Central memory CD4-positive, alpha-beta T cell (primary cell): ENCODE measurements at regions not wholly inside any gene's neighbourhood (a gene's known extent, or its start where the extent isn't known, plus 50 kb on each side); places are given as distances from the start of the nearest gene placed in this dataset.
"Not testable (repeated sequence)": the region's sequence is repeated elsewhere in the genome, so short reads cannot be mapped to it uniquely, and the experiment has no call there.

ENCODE experiments used
- DNase-seq: peaks from one replicate; pipeline ENCODE4 v3.0.0; 2022

DNA sequence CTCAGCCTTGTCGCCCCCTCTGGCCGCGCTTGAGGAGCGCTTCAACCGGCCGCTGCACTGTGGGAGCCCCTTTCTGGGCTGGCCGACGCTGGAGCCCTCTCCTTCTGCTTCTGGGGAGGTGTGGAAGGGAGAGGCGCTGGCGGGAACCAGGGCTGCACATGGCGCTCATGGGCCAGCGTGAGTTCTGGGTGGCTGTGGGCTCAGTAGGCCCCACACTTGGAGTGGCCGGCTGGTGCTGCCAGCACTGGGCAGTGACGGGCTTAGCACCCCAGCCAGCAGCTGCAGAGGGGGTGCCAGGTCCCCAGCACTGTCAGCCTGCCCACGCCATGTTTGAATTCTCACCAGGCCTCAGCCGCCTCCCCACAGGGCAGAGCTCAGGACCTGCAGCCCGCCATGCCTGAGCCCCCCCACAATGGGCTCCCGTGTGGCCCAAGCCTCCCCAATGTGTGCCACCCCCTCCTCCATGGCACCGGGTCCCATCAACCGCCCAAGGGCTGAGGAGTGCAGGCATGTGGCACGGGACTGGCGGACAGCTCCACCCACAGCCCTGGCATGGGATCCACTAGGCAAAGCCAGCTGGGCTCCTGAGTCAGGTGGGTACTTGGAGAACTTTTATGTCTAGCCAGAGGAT lies 615.2 kb downstream of the TRIML1 start:
- no peak for DNase-seq

GRCh38 chr4:188767496-188767895 lies 628.3 kb downstream of the TRIML1 start:
- DNase-seq: no peak

GRCh38 chr4:188778905-188779304 lies 639.7 kb downstream of the TRIML1 start:
- no peak for DNase-seq

- DNase-seq: no peak
Measured at GRCh38 chr4:188779581-188779980, 640.3 kb downstream of the TRIML1 start.

DNA sequence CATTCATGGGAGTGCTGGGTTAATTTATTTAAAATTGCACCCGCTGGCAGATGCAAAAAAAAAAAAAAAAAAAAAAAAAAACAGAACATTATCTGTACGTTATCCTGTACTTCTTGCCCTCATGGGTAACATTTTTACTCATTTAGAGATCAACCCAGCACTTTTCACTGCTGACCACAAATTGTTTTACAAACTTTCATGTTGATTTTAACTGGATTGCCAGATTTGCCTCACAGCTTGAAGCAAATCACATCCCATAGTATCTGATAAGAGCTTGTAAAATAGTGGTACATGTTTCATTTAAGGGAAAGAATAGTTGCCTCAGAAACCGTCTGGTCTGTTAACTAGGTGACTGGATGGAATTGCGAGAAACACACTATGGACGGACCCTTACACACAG lies 640.8 kb downstream of the TRIML1 start:
- DNase-seq: no peak

- DNase-seq: no peak
Measured at GRCh38 chr4:188780686-188781085, 641.4 kb downstream of the TRIML1 start.

DNA sequence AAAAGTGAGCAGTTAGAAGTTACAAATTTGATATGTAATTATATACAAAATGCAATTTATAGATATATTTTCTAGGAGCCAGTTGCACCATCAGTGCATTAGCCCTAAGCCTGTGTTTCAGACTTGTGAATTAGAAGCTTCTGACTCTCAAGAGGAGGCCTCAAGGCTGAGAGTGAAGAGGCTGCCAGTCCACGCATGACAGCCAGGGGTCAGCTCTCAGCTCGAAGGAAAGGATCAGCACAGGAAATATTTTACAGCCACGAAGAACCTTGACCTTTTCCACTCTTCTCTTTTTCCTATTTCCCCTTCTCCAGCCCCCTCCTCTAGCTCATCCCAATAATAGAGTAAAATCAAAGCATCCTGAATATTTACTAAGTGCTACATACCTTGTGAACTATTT lies 642.4 kb downstream of the TRIML1 start:
- no peak for DNase-seq

GRCh38 chr4:188783175-188783574 lies 643.9 kb downstream of the TRIML1 start:
- no peak for DNase-seq

DNA sequence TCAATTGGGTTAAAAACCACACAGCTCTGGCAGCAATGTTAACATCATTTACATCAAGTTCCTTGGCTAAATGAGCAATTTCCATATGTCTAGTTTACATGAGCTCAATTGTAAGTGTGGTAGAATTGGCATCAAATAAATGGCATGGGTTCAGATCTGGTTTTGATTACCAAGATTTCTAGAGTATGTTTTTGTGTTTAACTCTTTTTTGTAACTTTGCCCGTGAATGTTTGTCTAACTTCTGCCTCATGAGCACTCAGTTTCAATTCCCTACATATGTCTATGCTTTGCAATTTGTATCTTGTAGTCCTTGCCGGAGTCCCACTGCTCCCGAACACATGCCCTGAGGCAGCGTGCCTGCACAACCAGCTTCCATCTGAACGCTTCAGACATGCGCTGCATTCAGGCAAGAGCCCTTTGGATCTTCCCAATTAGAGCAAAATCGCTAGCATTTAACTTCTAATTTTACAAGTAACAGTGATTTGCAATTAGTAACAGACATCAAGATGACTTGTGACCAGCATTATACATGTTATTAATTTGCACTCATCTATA lies 644.4 kb downstream of the TRIML1 start:
- no peak for DNase-seq

DNA sequence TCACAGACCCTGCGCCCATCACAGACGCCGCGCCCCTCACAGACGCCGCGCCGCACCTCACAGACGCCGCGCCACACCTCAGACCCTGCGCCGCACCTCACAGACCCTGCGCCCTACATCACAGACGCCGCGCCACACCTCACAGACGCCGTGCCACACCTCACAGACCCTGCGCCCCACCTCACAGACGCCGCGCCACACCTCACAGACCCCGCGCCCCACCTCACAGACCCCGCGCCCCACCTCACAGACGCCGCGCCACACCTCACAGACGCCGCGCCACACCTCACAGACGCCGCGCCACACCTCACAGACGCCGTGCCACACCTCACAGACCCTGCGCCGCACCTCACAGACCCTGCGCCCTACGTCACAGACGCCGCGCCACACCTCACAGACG lies 657.4 kb downstream of the TRIML1 start:
- DNase-seq: not testable (repeated sequence)

- not testable (repeated sequence) for DNase-seq
Measured at GRCh38 chr4:188797011-188797410, 657.8 kb downstream of the TRIML1 start.

DNA sequence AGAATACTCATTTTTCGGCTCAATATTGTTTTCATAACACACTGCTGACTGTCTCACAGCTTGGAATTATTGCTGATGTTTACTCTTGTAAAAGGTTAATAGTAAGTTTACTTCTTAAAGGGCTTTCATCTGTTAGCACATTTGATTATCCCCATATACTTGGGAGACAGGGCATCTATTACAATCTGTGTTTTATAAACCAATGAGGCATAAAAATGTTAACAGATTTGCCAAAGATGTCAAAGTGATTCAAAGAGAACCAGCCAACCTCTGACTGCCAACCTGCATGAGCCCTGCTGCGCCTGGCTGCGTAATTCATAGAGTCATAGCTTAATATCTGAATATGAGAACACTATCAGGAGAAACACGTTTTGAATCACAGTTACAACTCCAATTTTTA lies 665.6 kb downstream of the TRIML1 start:
- DNase-seq: no peak

DNA sequence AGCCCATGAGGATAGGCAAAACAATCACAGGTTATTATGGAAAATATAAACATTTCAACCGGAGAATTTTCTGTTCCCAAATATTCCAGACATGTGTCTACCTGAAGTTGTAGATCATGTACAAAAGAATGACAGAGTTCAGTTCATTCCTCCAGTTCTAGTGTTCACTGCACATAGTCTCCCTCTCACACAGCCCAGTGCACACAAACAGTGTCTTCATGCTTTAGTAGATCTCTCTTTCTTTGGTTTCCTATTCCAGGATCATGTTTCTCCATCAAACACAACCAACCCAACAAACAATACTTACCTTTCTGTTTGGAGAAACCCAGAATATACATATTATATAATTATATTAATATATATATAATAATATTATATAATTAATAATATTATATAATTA lies 671.9 kb downstream of the TRIML1 start:
- DNase-seq: no peak

- DNase-seq: no peak
Measured at GRCh38 chr4:188812644-188813043, 673.4 kb downstream of the TRIML1 start.

- no peak for DNase-seq
Measured at GRCh38 chr4:188818300-188818699, 679.1 kb downstream of the TRIML1 start.

DNA sequence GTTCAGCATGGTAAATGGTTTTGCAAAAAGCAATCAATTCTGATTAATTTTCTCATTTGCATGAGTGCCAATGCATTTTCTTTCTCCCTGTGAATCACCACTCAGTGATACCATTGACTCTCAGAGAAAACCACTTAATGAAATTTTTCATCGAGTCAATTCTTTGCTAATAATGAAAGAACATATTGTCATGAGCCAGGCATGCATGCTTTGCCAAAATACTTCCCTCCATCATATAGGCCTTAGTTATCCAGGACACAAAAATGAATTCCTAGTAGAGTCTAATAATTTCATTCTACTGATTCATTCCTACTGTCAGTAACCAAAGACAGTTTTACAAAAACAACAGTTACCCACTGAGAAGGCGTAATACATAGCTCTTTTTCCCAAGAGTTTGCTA lies 680.0 kb downstream of the TRIML1 start:
- no peak for DNase-seq

DNA sequence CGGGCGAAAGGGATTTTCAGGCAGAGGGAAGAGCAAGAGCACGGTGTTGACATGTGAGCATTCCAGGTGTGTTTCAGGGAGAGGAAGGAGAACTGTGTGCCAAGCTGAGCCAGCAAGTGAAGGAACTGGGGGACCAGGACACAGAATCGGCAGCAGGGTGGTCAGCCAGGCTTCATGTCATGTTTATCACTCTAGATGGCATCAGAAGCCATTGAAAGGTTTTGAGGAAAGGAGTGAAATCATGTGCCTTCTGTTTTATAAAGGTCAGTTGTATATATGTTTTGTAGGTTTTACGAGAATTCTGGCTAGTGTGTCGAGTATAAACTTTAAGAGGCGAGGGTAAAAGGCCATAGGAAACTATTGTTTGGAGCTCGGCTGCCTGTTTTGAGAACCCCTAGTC lies 682.3 kb downstream of the TRIML1 start:
- no peak for DNase-seq

DNA sequence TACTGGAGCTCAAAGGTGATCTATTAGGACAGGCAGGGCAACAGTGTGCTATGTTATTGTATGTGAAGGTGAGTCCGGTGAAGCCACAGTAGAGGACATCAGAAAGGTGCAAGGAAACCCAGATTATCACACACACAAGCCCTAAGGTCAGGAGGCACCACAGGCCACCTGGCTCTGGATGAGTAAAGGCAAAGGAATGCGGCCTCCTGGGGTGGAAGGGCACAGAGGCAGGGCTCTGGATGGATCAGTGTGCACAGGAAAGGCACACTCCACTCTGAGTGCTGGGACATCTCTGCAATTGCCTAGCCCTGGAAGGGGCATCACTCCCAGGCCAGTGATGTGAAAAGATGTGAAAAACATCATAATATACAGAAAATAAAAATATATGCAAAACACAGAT lies 683.5 kb downstream of the TRIML1 start:
- no peak for DNase-seq

- DNase-seq: no peak
Measured at GRCh38 chr4:188824553-188824952, 685.3 kb downstream of the TRIML1 start.

- no peak for DNase-seq
Measured at GRCh38 chr4:188826393-188826792, 687.2 kb downstream of the TRIML1 start.

- DNase-seq: no peak
Measured at GRCh38 chr4:188839704-188840103, 700.5 kb downstream of the TRIML1 start.

- no peak for DNase-seq
Measured at GRCh38 chr4:188841523-188841922, 702.3 kb downstream of the TRIML1 start.

GRCh38 chr4:188854436-188854835 lies 715.2 kb downstream of the TRIML1 start:
- DNase-seq: no peak

DNA sequence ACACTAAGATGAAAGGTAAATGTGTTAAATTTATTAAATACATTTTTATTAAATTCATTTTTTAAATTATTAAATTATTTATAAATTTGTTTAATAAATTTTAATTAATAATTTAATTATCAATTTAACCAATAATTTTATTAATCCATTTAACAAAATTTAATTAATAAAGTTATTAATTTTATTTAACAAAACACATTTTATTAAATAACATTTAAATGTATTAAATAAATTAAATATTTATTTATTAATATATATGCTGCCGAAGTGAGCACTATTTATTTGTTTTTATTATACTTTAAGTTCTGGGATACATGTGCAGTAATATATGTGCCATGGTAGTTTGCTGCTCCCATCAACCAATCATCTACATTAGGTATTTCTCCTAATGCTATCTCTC lies 719.5 kb downstream of the TRIML1 start:
- no peak for DNase-seq

DNA sequence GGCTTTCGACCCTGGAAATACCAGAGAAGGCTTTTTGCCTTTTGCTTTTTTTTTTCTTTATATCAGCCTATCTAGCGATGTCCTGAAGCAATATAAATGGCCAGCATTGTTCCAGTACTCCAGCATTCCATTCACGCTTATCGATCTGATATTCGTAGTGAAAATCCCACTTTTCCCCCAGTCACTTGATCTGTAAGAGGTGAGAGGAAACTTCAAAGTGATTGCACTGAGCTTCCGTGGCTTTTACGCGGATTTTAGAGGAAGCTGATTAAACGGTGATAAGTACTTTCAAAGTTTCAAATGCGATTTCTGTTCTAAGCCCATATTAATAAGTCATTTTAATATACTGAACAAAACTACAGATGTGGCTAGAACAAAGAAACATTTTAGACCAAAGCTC lies 725.5 kb downstream of the TRIML1 start:
- DNase-seq: no peak
